PFSK-1 (cell line): ENCODE measurements at regions not wholly inside any gene's neighbourhood (a gene's known extent, or its start where the extent isn't known, plus 50 kb on each side); places are given as distances from the start of the nearest gene placed in this dataset.

ENCODE experiments used
- FOXP2 ChIP-seq: optimal IDR thresholded peaks from 2 replicates; pipeline ENCODE3; 2011; ENCODE audit warnings: borderline replicate concordance, control low read depth, inconsistent platforms; ENCODE audit not compliant: insufficient read depth; ENCODE audit errors: extremely low read length, extremely low read depth
- POLR2AphosphoS5 ChIP-seq: IDR thresholded peaks from 2 replicates; pipeline ENCODE4 v1.6.1; 2012; ENCODE audit warnings: low read depth, mild to moderate bottlenecking, control low read depth, low read length, moderate library complexity
- REST ChIP-seq, 2 experiments: IDR thresholded peaks; 2 replicates each; pipeline versions ENCODE4 v1.6.1 to v1.8.0; 2011 to 2012; ENCODE audit warnings: low read depth in 2 of 2, low read length in 2 of 2, control low read depth in 1 of 2, inconsistent platforms in 1 of 2, mild to moderate bottlenecking in 1 of 2, moderate library complexity in 1 of 2; ENCODE audit not compliant: insufficient read depth in 1 of 2
- SIN3A ChIP-seq: IDR thresholded peaks from 2 replicates; pipeline ENCODE4 v1.6.1; 2012; ENCODE audit warnings: mild to moderate bottlenecking, low read length, moderate library complexity, borderline replicate concordance; ENCODE audit not compliant: insufficient read depth
- TAF1 ChIP-seq: IDR thresholded peaks from 2 replicates; pipeline ENCODE4 v1.6.1; 2012; ENCODE audit warnings: low read length, control low read depth, borderline replicate concordance; ENCODE audit not compliant: insufficient read depth

- TF ChIP-seq TAF1 (no peak), REST (IDR thresholded peaks at IDR 0.05; ENCODE audit: insufficient read depth in 1 of 2, low read depth in 2 of 2, low read length in 2 of 2) (no peak), POLR2AphosphoS5 (no peak), SIN3A (no peak), FOXP2 (no peak)
These were observed 225.9 kb upstream of the CSF3R start for GRCh38 chr1:36708587-36708986.
